ENCODE measurements at regions not wholly inside any gene's neighbourhood (a gene's known extent, or its start where the extent isn't known, plus 50 kb on each side); places are given as distances from the start of the nearest gene placed in this dataset.
"Not testable (repeated sequence)": the region's sequence is repeated elsewhere in the genome, so short reads cannot be mapped to it uniquely, and the experiment has no call there.

- no peak for DNase-seq (ENCODE audit: low read depth, low spot score)
Observed at GRCh38 chr18:59038295-59039039, 101.2 kb upstream of the SEC11C start.

- DNase-seq (ENCODE audit: low read depth, low spot score) = not testable (repeated sequence)
Observed at GRCh38 chr18:59039040-59039320, 100.7 kb upstream of the SEC11C start.

- no peak for DNase-seq (ENCODE audit: low read depth, low spot score)
Observed at GRCh38 chr18:59039449-59039848, 100.2 kb upstream of the SEC11C start.

- no peak for DNase-seq (ENCODE audit: low read depth, low spot score)
Observed at GRCh38 chr18:59040770-59041148, 98.9 kb upstream of the SEC11C start.

GRCh38 chr18:59041296-59041695 lies 98.4 kb upstream of the SEC11C start:
- DNase-seq (ENCODE audit: low read depth, low spot score) = no peak

- no peak for DNase-seq (ENCODE audit: low read depth, low spot score)
Observed at GRCh38 chr18:59041819-59042815, 97.6 kb upstream of the SEC11C start.

- no peak for DNase-seq (ENCODE audit: low read depth, low spot score)
Observed at GRCh38 chr18:59044855-59045254, 94.8 kb upstream of the SEC11C start.

- DNase-seq (ENCODE audit: low read depth, low spot score) = no peak
Observed at GRCh38 chr18:59047321-59048047, 92.2 kb upstream of the SEC11C start.

GRCh38 chr18:59048048-59048363 lies 91.7 kb upstream of the SEC11C start:
- no peak for DNase-seq (ENCODE audit: low read depth, low spot score)

- DNase-seq (ENCODE audit: low read depth, low spot score) = peak; percentile 42
Observed at GRCh38 chr18:59048378-59048777, 91.3 kb upstream of the SEC11C start.

- peak; percentile 8 for DNase-seq (ENCODE audit: low read depth, low spot score)
Observed at GRCh38 chr18:59049721-59050660, 89.7 kb upstream of the SEC11C start.

GRCh38 chr18:59050661-59051057 lies 89.0 kb upstream of the SEC11C start:
- DNase-seq (ENCODE audit: low read depth, low spot score) = no peak

GRCh38 chr18:59051470-59052165 lies 88.1 kb upstream of the SEC11C start:
- no peak for DNase-seq (ENCODE audit: low read depth, low spot score)

GRCh38 chr18:59052965-59053820 lies 86.5 kb upstream of the SEC11C start:
- no peak for DNase-seq (ENCODE audit: low read depth, low spot score)

- DNase-seq (ENCODE audit: low read depth, low spot score) = no peak
Observed at GRCh38 chr18:59054496-59055287, 85.0 kb upstream of the SEC11C start.

GRCh38 chr18:59055345-59056032 lies 84.2 kb upstream of the SEC11C start:
- peak; percentile 40 for DNase-seq (ENCODE audit: low read depth, low spot score)

- peak; percentile 82 for DNase-seq (ENCODE audit: low read depth, low spot score)
Observed at GRCh38 chr18:59056706-59057492, 82.8 kb upstream of the SEC11C start.

- DNase-seq (ENCODE audit: low read depth, low spot score) = no peak
Observed at GRCh38 chr18:59057493-59057795, 82.2 kb upstream of the SEC11C start.
